ENCODE measurements at regions not wholly inside any gene's neighbourhood (a gene's known extent, or its start where the extent isn't known, plus 50 kb on each side); places are given as distances from the start of the nearest gene placed in this dataset.
A peak's percentile ranks its signal among the peaks of the same experiment; 100 is the strongest.

GRCh38 chr14:22476887-22477286, 112.1 kb downstream of the DAD1 start:
- H3K4me3 ChIP-seq: no peak overlapping the region
- peaks cover 6% of the 10 kb centered on the region for H3K27me3 ChIP-seq (ENCODE audit: low read depth)
- H3K36me3 ChIP-seq: no peaks in the 10 kb centered on the region
- ATAC-seq (no peak), DNase-seq (no peak)
- no peaks in the 10 kb centered on the region for H3K9me3 ChIP-seq
- TF ChIP-seq, protein P1, sequence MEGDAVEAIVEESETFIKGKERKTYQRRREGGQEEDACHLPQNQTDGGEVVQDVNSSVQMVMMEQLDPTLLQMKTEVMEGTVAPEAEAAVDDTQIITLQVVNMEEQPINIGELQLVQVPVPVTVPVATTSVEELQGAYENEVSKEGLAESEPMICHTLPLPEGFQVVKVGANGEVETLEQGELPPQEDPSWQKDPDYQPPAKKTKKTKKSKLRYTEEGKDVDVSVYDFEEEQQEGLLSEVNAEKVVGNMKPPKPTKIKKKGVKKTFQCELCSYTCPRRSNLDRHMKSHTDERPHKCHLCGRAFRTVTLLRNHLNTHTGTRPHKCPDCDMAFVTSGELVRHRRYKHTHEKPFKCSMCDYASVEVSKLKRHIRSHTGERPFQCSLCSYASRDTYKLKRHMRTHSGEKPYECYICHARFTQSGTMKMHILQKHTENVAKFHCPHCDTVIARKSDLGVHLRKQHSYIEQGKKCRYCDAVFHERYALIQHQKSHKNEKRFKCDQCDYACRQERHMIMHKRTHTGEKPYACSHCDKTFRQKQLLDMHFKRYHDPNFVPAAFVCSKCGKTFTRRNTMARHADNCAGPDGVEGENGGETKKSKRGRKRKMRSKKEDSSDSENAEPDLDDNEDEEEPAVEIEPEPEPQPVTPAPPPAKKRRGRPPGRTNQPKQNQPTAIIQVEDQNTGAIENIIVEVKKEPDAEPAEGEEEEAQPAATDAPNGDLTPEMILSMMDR (IDR thresholded peaks at IDR 0.05): no peak
- H3K27ac ChIP-seq: no peak overlapping the region
- intact Hi-C loops (cut with DNase I): no loop called here
- H3K4me1 ChIP-seq: no peaks in the 10 kb centered on the region

GRCh38 chr14:22476005-22476751, 112.8 kb downstream of the DAD1 start:
- Histone ChIP-seq H3K27ac (no peak overlapping the region), H3K36me3 (no peaks in the 10 kb centered on the region), H3K9me3 (no peaks in the 10 kb centered on the region), H3K4me1 (no peaks in the 10 kb centered on the region), H3K27me3 (ENCODE audit: low read depth) (peaks cover 6% of the 10 kb centered on the region), H3K4me3 (no peak overlapping the region)
- TF ChIP-seq, protein P1 (IDR thresholded peaks at IDR 0.05): no peak
- ATAC-seq (no peak), DNase-seq (no peak)
- intact Hi-C loops (cut with DNase I): no loop called here

- intact Hi-C loops (cut with DNase I): no loop called here
- Histone ChIP-seq H3K27me3 (ENCODE audit: low read depth) (peaks cover 6% of the 10 kb centered on the region), H3K4me3 (no peak overlapping the region), H3K9me3 (no peaks in the 10 kb centered on the region), H3K36me3 (no peaks in the 10 kb centered on the region), H3K27ac (no peak overlapping the region), H3K4me1 (no peaks in the 10 kb centered on the region)
- ATAC-seq: no peak
- no peak for DNase-seq
- TF ChIP-seq, protein P1 (IDR thresholded peaks at IDR 0.05): no peak
These were observed 113.6 kb downstream of the DAD1 start for GRCh38 chr14:22475381-22475780.

- no peak for DNase-seq
- peaks cover 6% of the 10 kb centered on the region for H3K27me3 ChIP-seq (ENCODE audit: low read depth)
- intact Hi-C loops (cut with DNase I): loop anchor here (5.0 kb wide), 1 partner anchor 83 kb away; no protein-coding TSS in a partner anchor
- H3K9me3 ChIP-seq: no peaks in the 10 kb centered on the region
- no peak overlapping the region for H3K27ac ChIP-seq
- H3K4me3 ChIP-seq: no peak overlapping the region
- TF ChIP-seq, protein P1 (IDR thresholded peaks at IDR 0.05): no peak
- H3K4me1 ChIP-seq: no peaks in the 10 kb centered on the region
- no peaks in the 10 kb centered on the region for H3K36me3 ChIP-seq
- ATAC-seq: no peak
These were observed 114.2 kb downstream of the DAD1 start for GRCh38 chr14:22474730-22475351.

DNA sequence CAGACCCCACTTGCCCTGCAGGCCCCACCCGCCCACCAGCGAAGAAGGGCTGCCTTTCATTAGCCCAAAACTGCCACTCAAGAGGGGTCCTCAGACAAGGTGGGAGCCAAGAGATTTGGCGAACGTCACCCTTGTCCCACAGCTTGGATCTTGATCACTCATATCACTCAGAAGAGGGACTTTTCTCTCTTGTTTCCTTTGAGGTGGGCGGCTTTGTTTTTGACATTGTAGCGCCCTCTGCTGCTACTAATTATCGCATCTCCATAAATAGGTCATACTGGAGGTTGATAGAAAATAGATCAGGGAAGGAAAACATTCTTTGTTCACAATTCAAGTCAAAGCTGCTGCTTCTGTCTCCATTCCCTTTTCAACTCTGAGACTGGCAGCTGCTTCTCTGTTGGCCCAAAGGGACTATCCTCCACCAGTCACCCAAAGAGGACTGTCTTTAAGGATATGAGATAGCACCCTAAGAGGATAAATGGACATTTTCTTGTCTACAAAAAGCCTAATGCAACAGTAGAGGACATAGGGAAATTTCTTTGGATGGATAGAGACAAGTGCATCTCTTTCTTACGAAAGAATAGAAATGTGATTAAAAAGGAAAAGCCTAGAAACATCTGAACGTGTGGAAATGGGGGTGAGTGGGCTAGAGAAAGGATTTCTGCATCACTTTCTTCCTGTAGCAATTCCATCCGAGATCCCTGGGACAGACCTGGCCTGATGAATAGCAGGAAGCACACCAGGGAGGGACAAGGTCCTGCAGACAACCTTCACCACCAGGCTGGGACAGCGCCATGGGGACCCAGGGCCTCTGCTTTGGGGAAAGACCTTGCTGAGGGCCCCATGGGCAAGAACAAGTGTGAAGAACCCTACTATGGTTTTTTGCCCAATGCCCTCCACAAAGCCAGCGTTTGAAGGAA, 115.8 kb downstream of the DAD1 start:
- ATAC-seq (peak; percentile 70 to 82), DNase-seq (no peak)
- H3K36me3 ChIP-seq: no peaks in the 10 kb centered on the region
- no peak overlapping the region for H3K4me3 ChIP-seq
- H3K9me3 ChIP-seq: no peaks in the 10 kb centered on the region
- H3K27me3 ChIP-seq (ENCODE audit: low read depth): peaks cover 6% of the 10 kb centered on the region
- intact Hi-C loops (cut with DNase I): loop anchor here (5.0 kb wide), 1 partner anchor 81 kb away; no protein-coding TSS in a partner anchor
- no peak overlapping the region for H3K27ac ChIP-seq
- H3K4me1 ChIP-seq: no peaks in the 10 kb centered on the region
- TF ChIP-seq, protein P1 (IDR thresholded peaks at IDR 0.05): peak; percentile 64
